SK-N-SH (cell line): ENCODE measurements at regions not wholly inside any gene's neighbourhood (a gene's known extent, or its start where the extent isn't known, plus 50 kb on each side); places are given as distances from the start of the nearest gene placed in this dataset.

ENCODE experiments used
- EP300 ChIP-seq, 2 experiments: IDR thresholded peaks; 2 replicates each; pipeline versions ENCODE4 v1.4.0 to v1.6.1; 2012; ENCODE audit warnings: borderline replicate concordance in 1 of 2, low read depth in 1 of 2, low read length in 1 of 2
- EZH2phosphoT487 ChIP-seq: fragments of 200-600 bp; sonication (generic); IDR thresholded peaks from 2 replicates; pipeline ENCODE4 v1.6.1; 2017; ENCODE audit warnings: low read depth, mixed run types, mild to moderate bottlenecking, antibody characterized with exemption, moderate library complexity, borderline replicate concordance
- FOSL2 ChIP-seq: IDR thresholded peaks from 2 replicates; pipeline ENCODE4 v1.4.0; 2012; ENCODE audit warnings: low read depth, mild to moderate bottlenecking, moderate library complexity, borderline replicate concordance
- JUND ChIP-seq: IDR thresholded peaks from 2 replicates; pipeline ENCODE4 v1.4.0; 2012
- POLR2AphosphoS5 ChIP-seq: IDR thresholded peaks from 2 replicates; pipeline ENCODE4 v1.6.1; 2012; ENCODE audit warnings: low read depth, low read length
- SMC3 ChIP-seq: IDR thresholded peaks from 2 replicates; pipeline ENCODE4 v1.6.1; 2012; ENCODE audit warnings: low read depth, low read length, improper control_type of control experiment
- YY1 ChIP-seq: IDR thresholded peaks from 2 replicates; pipeline ENCODE4 v1.4.0; 2012; ENCODE audit warnings: low read depth, mild to moderate bottlenecking
- TF ChIP-seq, protein P1 (sequence below): fragments of 200-600 bp; sonication (generic); IDR thresholded peaks from 2 replicates; pipeline ENCODE4 v1.6.1; 2017; ENCODE audit warnings: antibody characterized with exemption, mild to moderate bottlenecking, moderate library complexity

DNA sequence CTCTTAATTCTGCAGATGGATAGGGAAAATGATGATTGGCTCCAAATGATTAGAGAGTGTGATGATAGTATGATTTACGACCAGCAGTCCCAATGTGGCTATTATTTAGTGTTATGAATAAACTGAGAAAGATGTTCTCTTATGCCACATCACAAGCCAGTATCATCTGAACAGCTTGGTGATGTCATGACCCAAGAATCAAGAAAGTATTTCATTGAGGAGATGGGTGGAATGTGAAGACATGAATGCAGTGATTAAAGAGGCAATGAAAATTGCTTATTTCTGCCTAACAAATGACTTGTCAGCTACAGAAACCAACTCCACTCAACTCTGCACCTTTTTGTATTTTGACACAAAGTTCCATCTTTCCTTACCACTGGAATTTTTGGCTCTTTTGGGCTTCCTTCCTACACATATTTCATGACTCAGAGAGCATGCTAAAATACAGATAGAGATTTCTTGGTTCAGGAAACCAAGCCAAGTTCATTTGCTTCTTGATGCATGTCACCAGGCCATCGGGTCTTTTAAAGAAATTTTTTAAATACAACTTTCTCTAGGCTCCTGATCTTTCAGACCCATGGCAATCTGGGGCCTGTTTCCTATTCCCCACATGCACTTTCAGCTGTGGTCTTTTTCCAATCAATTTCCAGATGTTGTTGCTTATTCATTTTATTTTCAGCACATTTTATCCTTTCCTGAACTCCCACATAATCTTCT, 174.2 kb downstream of the HHIP start:
- TF ChIP-seq, protein P1, sequence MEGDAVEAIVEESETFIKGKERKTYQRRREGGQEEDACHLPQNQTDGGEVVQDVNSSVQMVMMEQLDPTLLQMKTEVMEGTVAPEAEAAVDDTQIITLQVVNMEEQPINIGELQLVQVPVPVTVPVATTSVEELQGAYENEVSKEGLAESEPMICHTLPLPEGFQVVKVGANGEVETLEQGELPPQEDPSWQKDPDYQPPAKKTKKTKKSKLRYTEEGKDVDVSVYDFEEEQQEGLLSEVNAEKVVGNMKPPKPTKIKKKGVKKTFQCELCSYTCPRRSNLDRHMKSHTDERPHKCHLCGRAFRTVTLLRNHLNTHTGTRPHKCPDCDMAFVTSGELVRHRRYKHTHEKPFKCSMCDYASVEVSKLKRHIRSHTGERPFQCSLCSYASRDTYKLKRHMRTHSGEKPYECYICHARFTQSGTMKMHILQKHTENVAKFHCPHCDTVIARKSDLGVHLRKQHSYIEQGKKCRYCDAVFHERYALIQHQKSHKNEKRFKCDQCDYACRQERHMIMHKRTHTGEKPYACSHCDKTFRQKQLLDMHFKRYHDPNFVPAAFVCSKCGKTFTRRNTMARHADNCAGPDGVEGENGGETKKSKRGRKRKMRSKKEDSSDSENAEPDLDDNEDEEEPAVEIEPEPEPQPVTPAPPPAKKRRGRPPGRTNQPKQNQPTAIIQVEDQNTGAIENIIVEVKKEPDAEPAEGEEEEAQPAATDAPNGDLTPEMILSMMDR = no peak
- TF ChIP-seq SMC3 = no peak
- TF ChIP-seq JUND = no peak
- TF ChIP-seq YY1 = no peak
- no peak for TF ChIP-seq POLR2AphosphoS5
- no peak for TF ChIP-seq EP300 (IDR thresholded peaks at IDR 0.05; ENCODE audit: borderline replicate concordance in 1 of 2, low read depth in 1 of 2, low read length in 1 of 2)
- TF ChIP-seq EZH2phosphoT487 = no peak
- no peak for TF ChIP-seq FOSL2
